Right lung (tissue), 2 donors: ENCODE measurements at regions not wholly inside any gene's neighbourhood (a gene's known extent, or its start where the extent isn't known, plus 50 kb on each side); places are given as distances from the start of the nearest gene placed in this dataset.
A peak's percentile ranks its signal among the peaks of the same experiment; 100 is the strongest.

Source experiments
- DNase-seq, 2 donors: peaks; one replicate each; pipeline ENCODE4 v3.0.0-alpha.2; 2013

- no peak for DNase-seq
These were observed 127.7 kb downstream of the DMRTA2 start for GRCh38 chr1:50295566-50295965.

GRCh38 chr1:50292276-50292675, 131.0 kb downstream of the DMRTA2 start:
- no peak for DNase-seq

- DNase-seq: no peak
These were observed 133.7 kb downstream of the DMRTA2 start for GRCh38 chr1:50289495-50289894.

GRCh38 chr1:50285994-50286393, 137.2 kb downstream of the DMRTA2 start:
- no peak for DNase-seq

GRCh38 chr1:50279622-50280330, 143.5 kb downstream of the DMRTA2 start:
- peak in 1 of 2 donors; percentile 18 for DNase-seq

- DNase-seq: no peak
These were observed 144.3 kb downstream of the DMRTA2 start for GRCh38 chr1:50278961-50279360.

GRCh38 chr1:50278410-50278809, 144.8 kb downstream of the DMRTA2 start:
- no peak for DNase-seq

- DNase-seq: no peak
These were observed 147.7 kb downstream of the DMRTA2 start for GRCh38 chr1:50275566-50275965.

- DNase-seq: no peak
These were observed 150.3 kb downstream of the DMRTA2 start for GRCh38 chr1:50272912-50273311.

GRCh38 chr1:50271968-50272578, 151.2 kb downstream of the DMRTA2 start:
- DNase-seq: no peak

GRCh38 chr1:50271337-50271736, 151.9 kb downstream of the DMRTA2 start:
- DNase-seq: no peak

GRCh38 chr1:50270926-50271325, 152.3 kb downstream of the DMRTA2 start:
- no peak for DNase-seq

GRCh38 chr1:50268049-50268448, 155.2 kb downstream of the DMRTA2 start:
- peak in 1 of 2 donors; percentile 21 for DNase-seq

GRCh38 chr1:50266509-50266908, 156.7 kb downstream of the DMRTA2 start:
- peak in 1 of 2 donors; percentile 9 for DNase-seq

- no peak for DNase-seq
These were observed 157.1 kb downstream of the ELAVL4 start for GRCh38 chr1:50265790-50266314.

- DNase-seq: no peak
These were observed 155.9 kb downstream of the ELAVL4 start for GRCh38 chr1:50264590-50264989.

- DNase-seq: no peak
These were observed 153.7 kb downstream of the ELAVL4 start for GRCh38 chr1:50262436-50262835.

- DNase-seq: no peak
These were observed 153.2 kb downstream of the ELAVL4 start for GRCh38 chr1:50261951-50262350.

- DNase-seq: no peak
These were observed 149.4 kb downstream of the ELAVL4 start for GRCh38 chr1:50257940-50258685.

- no peak for DNase-seq
These were observed 148.3 kb downstream of the ELAVL4 start for GRCh38 chr1:50257029-50257428.
